ENCODE measurements at regions not wholly inside any gene's neighbourhood (a gene's known extent, or its start where the extent isn't known, plus 50 kb on each side); places are given as distances from the start of the nearest gene placed in this dataset.

- ATAC-seq (no peak), DNase-seq (ENCODE audit: missing footprints) (no peak)
- intact Hi-C loops (cut with DNase I) = no loop called here
Observed at GRCh38 chr10:8722835-8723234, 668.3 kb downstream of the GATA3 start.

GRCh38 chr10:8725343-8725742, 670.9 kb downstream of the GATA3 start:
- intact Hi-C loops (cut with DNase I) = no loop called here
- no peak for ATAC-seq

GRCh38 chr10:8726084-8726778, 671.7 kb downstream of the GATA3 start:
- intact Hi-C loops (cut with DNase I) = no loop called here
- ATAC-seq (no peak), DNase-seq (ENCODE audit: missing footprints) (no peak)

More at GRCh38 chr10:8725343-8725742, 670.9 kb downstream of the GATA3 start:
- DNase-seq (ENCODE audit: missing footprints) = no peak

GRCh38 chr10:8726779-8727084, 672.2 kb downstream of the GATA3 start:
- ATAC-seq = no peak
- intact Hi-C loops (cut with DNase I) = no loop called here
- DNase-seq (ENCODE audit: missing footprints) = no peak

GRCh38 chr10:8731121-8732095, 676.9 kb downstream of the GATA3 start:
- ATAC-seq (no peak), DNase-seq (ENCODE audit: missing footprints) (no peak)
- intact Hi-C loops (cut with DNase I) = no loop called here

GRCh38 chr10:8738987-8739386, 684.5 kb downstream of the GATA3 start:
- intact Hi-C loops (cut with DNase I) = no loop called here
- ATAC-seq = no peak
- no peak for DNase-seq (ENCODE audit: missing footprints)

- no peak for ATAC-seq
- intact Hi-C loops (cut with DNase I) = no loop called here
- no peak for DNase-seq (ENCODE audit: missing footprints)
Observed at GRCh38 chr10:8752146-8752843, 697.8 kb downstream of the GATA3 start.

GRCh38 chr10:8758029-8758428, 703.5 kb downstream of the GATA3 start:
- intact Hi-C loops (cut with DNase I) = no loop called here
- ATAC-seq (no peak), DNase-seq (ENCODE audit: missing footprints) (no peak)

GRCh38 chr10:8766899-8767298, 712.4 kb downstream of the GATA3 start:
- no peak for ATAC-seq
- intact Hi-C loops (cut with DNase I) = no loop called here
- no peak for DNase-seq (ENCODE audit: missing footprints)

- ATAC-seq = no peak
- intact Hi-C loops (cut with DNase I) = no loop called here
- DNase-seq (ENCODE audit: missing footprints) = no peak
Observed at GRCh38 chr10:8767591-8767990, 713.1 kb downstream of the GATA3 start.

- DNase-seq (ENCODE audit: missing footprints) = no peak
- intact Hi-C loops (cut with DNase I) = no loop called here
- no peak for ATAC-seq
Observed at GRCh38 chr10:8768341-8768740, 713.9 kb downstream of the GATA3 start.

GRCh38 chr10:8768852-8769251, 714.4 kb downstream of the GATA3 start:
- intact Hi-C loops (cut with DNase I) = no loop called here
- ATAC-seq (no peak), DNase-seq (ENCODE audit: missing footprints) (no peak)

- DNase-seq (ENCODE audit: missing footprints) = no peak
- intact Hi-C loops (cut with DNase I) = no loop called here
- ATAC-seq = no peak
Observed at GRCh38 chr10:8776926-8777622, 722.6 kb downstream of the GATA3 start.

- DNase-seq (ENCODE audit: missing footprints) = no peak
Observed at GRCh38 chr10:8778713-8779112, 724.2 kb downstream of the GATA3 start.

GRCh38 chr10:8787649-8788048, 733.2 kb downstream of the GATA3 start:
- DNase-seq (ENCODE audit: missing footprints) = no peak
- intact Hi-C loops (cut with DNase I) = no loop called here
- ATAC-seq = no peak

More at GRCh38 chr10:8778713-8779112, 724.2 kb downstream of the GATA3 start:
- ATAC-seq = no peak
- intact Hi-C loops (cut with DNase I) = no loop called here

- DNase-seq (ENCODE audit: missing footprints) (no peak), ATAC-seq (no peak)
- intact Hi-C loops (cut with DNase I) = no loop called here
Observed at GRCh38 chr10:8790390-8790789, 735.9 kb downstream of the GATA3 start.

- no peak for DNase-seq (ENCODE audit: missing footprints)
- intact Hi-C loops (cut with DNase I) = no loop called here
- ATAC-seq = no peak
Observed at GRCh38 chr10:8794860-8795259, 740.4 kb downstream of the GATA3 start.

GRCh38 chr10:8800426-8800825, 745.9 kb downstream of the GATA3 start:
- DNase-seq (ENCODE audit: missing footprints) = no peak
- no peak for ATAC-seq
- intact Hi-C loops (cut with DNase I) = no loop called here

- no peak for DNase-seq (ENCODE audit: missing footprints)
- intact Hi-C loops (cut with DNase I) = no loop called here
- no peak for ATAC-seq
Observed at GRCh38 chr10:8803992-8804391, 749.5 kb downstream of the GATA3 start.

Data from Right ventricle myocardium inferior (tissue), 1 donor.